ENCODE measurements at regions not wholly inside any gene's neighbourhood (a gene's known extent, or its start where the extent isn't known, plus 50 kb on each side); places are given as distances from the start of the nearest gene placed in this dataset.

DNA sequence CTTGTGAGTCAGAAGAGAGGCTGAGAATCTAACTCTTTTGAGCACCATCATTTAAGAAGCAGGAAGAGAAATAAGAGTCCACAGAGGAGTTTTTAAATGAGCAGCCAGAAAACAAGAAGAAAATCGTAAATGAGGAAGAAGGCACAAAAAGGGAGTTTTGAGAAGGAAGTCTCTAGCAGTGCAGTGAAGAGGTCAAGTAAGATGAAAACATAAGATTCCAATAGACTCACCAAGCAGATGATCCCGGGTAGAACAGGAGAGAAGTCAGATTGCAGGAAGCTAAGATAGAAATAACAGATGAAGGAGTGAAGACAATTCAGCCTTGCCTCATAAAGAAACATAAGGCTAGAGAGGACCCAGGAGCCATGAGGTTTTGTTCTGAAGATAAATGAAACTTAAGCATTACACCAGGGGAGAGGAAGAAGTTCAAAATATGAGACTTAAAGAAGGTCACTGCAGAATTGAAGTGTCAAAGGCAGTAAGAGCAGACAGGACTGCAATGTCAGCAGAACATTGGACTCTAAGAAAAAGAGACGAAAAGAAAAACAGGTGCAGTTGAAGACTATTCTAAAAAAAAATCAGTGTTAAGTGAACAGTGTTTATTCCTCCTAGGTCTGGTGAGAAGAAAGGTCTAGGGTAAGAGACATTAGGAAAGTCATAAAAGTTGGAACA is 229.0 kb downstream of the SEC23A start:
- TF ChIP-seq, protein P1, sequence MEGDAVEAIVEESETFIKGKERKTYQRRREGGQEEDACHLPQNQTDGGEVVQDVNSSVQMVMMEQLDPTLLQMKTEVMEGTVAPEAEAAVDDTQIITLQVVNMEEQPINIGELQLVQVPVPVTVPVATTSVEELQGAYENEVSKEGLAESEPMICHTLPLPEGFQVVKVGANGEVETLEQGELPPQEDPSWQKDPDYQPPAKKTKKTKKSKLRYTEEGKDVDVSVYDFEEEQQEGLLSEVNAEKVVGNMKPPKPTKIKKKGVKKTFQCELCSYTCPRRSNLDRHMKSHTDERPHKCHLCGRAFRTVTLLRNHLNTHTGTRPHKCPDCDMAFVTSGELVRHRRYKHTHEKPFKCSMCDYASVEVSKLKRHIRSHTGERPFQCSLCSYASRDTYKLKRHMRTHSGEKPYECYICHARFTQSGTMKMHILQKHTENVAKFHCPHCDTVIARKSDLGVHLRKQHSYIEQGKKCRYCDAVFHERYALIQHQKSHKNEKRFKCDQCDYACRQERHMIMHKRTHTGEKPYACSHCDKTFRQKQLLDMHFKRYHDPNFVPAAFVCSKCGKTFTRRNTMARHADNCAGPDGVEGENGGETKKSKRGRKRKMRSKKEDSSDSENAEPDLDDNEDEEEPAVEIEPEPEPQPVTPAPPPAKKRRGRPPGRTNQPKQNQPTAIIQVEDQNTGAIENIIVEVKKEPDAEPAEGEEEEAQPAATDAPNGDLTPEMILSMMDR (IDR thresholded peaks at IDR 0.05; ENCODE audit: low read depth, low read length): no peak
- no peak for TF ChIP-seq EZH2phosphoT487 (IDR thresholded peaks at IDR 0.05; ENCODE audit: low read depth)

Data from OCI-LY3 (cell line).